Skin of body (tissue), 1 donor: ENCODE measurements at regions not wholly inside any gene's neighbourhood (a gene's known extent, or its start where the extent isn't known, plus 50 kb on each side); places are given as distances from the start of the nearest gene placed in this dataset.

Experiments
- DNase-seq: peaks from one replicate; lab custom pipeline; 2025; lab: John Stamatoyannopoulos, UW

GRCh38 chr3:35338186-35338585 is 301.1 kb upstream of the ARPP21 start:
- no peak for DNase-seq

GRCh38 chr3:35380196-35380595 is 259.1 kb upstream of the ARPP21 start:
- no peak for DNase-seq

- no peak for DNase-seq
Measured at GRCh38 chr3:35383216-35383615, 256.1 kb upstream of the ARPP21 start.

- DNase-seq: peak; percentile 60
Measured at GRCh38 chr3:35383719-35384555, 255.4 kb upstream of the ARPP21 start.

- DNase-seq: no peak
Measured at GRCh38 chr3:35385271-35385670, 254.1 kb upstream of the ARPP21 start.

- no peak for DNase-seq
Measured at GRCh38 chr3:35389907-35390306, 249.4 kb upstream of the ARPP21 start.

GRCh38 chr3:35392187-35392586 is 247.1 kb upstream of the ARPP21 start:
- DNase-seq: no peak

- DNase-seq: no peak
Measured at GRCh38 chr3:35393901-35394799, 245.2 kb upstream of the ARPP21 start.

GRCh38 chr3:35394905-35395304 is 244.4 kb upstream of the ARPP21 start:
- no peak for DNase-seq

GRCh38 chr3:35401671-35402070 is 237.7 kb upstream of the ARPP21 start:
- DNase-seq: no peak

GRCh38 chr3:35404571-35404970 is 234.8 kb upstream of the ARPP21 start:
- no peak for DNase-seq

- no peak for DNase-seq
Measured at GRCh38 chr3:35408882-35409281, 230.4 kb upstream of the ARPP21 start.

- no peak for DNase-seq
Measured at GRCh38 chr3:35409991-35410390, 229.3 kb upstream of the ARPP21 start.

GRCh38 chr3:35413483-35413882 is 225.8 kb upstream of the ARPP21 start:
- DNase-seq: no peak

GRCh38 chr3:35417080-35417479 is 222.2 kb upstream of the ARPP21 start:
- DNase-seq: no peak

GRCh38 chr3:35422101-35422500 is 217.2 kb upstream of the ARPP21 start:
- DNase-seq: no peak

GRCh38 chr3:35422836-35423601 is 216.3 kb upstream of the ARPP21 start:
- DNase-seq: no peak

GRCh38 chr3:35426366-35426958 is 212.9 kb upstream of the ARPP21 start:
- no peak for DNase-seq

- no peak for DNase-seq
Measured at GRCh38 chr3:35437381-35437780, 201.9 kb upstream of the ARPP21 start.

GRCh38 chr3:35438101-35438500 is 201.2 kb upstream of the ARPP21 start:
- DNase-seq: no peak

GRCh38 chr3:35439663-35440062 is 199.7 kb upstream of the ARPP21 start:
- DNase-seq: no peak
